ENCODE measurements at regions not wholly inside any gene's neighbourhood (a gene's known extent, or its start where the extent isn't known, plus 50 kb on each side); places are given as distances from the start of the nearest gene placed in this dataset.

GRCh38 chr13:40442826-40443225, 223.6 kb downstream of the FOXO1 start:
- TF ChIP-seq, protein P1, sequence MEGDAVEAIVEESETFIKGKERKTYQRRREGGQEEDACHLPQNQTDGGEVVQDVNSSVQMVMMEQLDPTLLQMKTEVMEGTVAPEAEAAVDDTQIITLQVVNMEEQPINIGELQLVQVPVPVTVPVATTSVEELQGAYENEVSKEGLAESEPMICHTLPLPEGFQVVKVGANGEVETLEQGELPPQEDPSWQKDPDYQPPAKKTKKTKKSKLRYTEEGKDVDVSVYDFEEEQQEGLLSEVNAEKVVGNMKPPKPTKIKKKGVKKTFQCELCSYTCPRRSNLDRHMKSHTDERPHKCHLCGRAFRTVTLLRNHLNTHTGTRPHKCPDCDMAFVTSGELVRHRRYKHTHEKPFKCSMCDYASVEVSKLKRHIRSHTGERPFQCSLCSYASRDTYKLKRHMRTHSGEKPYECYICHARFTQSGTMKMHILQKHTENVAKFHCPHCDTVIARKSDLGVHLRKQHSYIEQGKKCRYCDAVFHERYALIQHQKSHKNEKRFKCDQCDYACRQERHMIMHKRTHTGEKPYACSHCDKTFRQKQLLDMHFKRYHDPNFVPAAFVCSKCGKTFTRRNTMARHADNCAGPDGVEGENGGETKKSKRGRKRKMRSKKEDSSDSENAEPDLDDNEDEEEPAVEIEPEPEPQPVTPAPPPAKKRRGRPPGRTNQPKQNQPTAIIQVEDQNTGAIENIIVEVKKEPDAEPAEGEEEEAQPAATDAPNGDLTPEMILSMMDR (IDR thresholded peaks at IDR 0.05): no peak
- TF ChIP-seq EZH2 (IDR thresholded peaks at IDR 0.05) (no peak), EZH2phosphoT487 (IDR thresholded peaks at IDR 0.05) (no peak)
